DOHH2 (cell line): ENCODE measurements at regions not wholly inside any gene's neighbourhood (a gene's known extent, or its start where the extent isn't known, plus 50 kb on each side); places are given as distances from the start of the nearest gene placed in this dataset.

ENCODE experiments used
- H3F3A ChIP-seq: fragments of 200-600 bp; sonication (generic), shearing (Covaris generic); 2 replicates; pipeline ENCODE4 v1.6.0; 2016; ENCODE audit warnings: antibody characterized with exemption, mild to moderate bottlenecking; ENCODE audit not compliant: control insufficient read depth, insufficient read depth
- H3K27ac ChIP-seq: fragments of 200-600 bp; sonication (generic); 2 replicates; pipeline ENCODE4 v1.5.1; 2014; ENCODE audit warnings: low read depth, mild to moderate bottlenecking, low read length, moderate library complexity
- H3K27me3 ChIP-seq: fragments of 200-600 bp; sonication (generic); 2 replicates; pipeline ENCODE4 v1.6.1; 2014; ENCODE audit warnings: mild to moderate bottlenecking, low read length, mixed read lengths; ENCODE audit not compliant: control insufficient read depth
- H3K36me3 ChIP-seq: fragments of 200-600 bp; sonication (generic); 2 replicates; pipeline ENCODE4 v1.6.1; 2014; ENCODE audit warnings: mild to moderate bottlenecking, low read length, moderate library complexity, mixed read lengths; ENCODE audit not compliant: control insufficient read depth
- H3K4me1 ChIP-seq: fragments of 200-600 bp; sonication (generic); 2 replicates; pipeline ENCODE4 v1.6.1; 2014; ENCODE audit warnings: mild to moderate bottlenecking, low read length, mixed read lengths; ENCODE audit not compliant: control insufficient read depth
- H3K4me2 ChIP-seq: fragments of 200-600 bp; sonication (generic); 2 replicates; pipeline ENCODE4 v1.6.0; 2014; ENCODE audit warnings: mild to moderate bottlenecking, low read length, moderate library complexity
- H3K4me3 ChIP-seq: fragments of 200-600 bp; sonication (generic); 2 replicates; pipeline ENCODE4 v1.5.1; 2014; ENCODE audit warnings: mild to moderate bottlenecking, low read length, mixed read lengths
- H3K79me2 ChIP-seq: fragments of 200-600 bp; sonication (generic); 2 replicates; pipeline ENCODE4 v1.6.1; 2014; ENCODE audit warnings: mild to moderate bottlenecking, low read length, mixed read lengths; ENCODE audit not compliant: control insufficient read depth
- H3K9me2 ChIP-seq: fragments of 200-600 bp; sonication (generic); replicated peaks from 2 replicates; pipeline ENCODE4 v1.6.1; 2014; ENCODE audit warnings: mild to moderate bottlenecking, low read length, mixed read lengths; ENCODE audit not compliant: control insufficient read depth
- H3K9me3 ChIP-seq: fragments of 200-600 bp; sonication (generic); 2 replicates; pipeline ENCODE4 v1.6.1; 2014; ENCODE audit warnings: antibody characterized with exemption, low read length, mixed read lengths; ENCODE audit not compliant: control insufficient read depth, insufficient read depth
- H4K20me1 ChIP-seq: fragments of 200-600 bp; sonication (generic); 2 replicates; pipeline ENCODE4 v1.6.0; 2014; ENCODE audit warnings: low read depth, mild to moderate bottlenecking, antibody characterized with exemption, low read length, moderate library complexity; ENCODE audit not compliant: control insufficient read depth, insufficient read depth
- CTCF ChIP-seq: fragments of 200-600 bp; sonication (generic); IDR thresholded peaks from one replicate; pipeline ENCODE4 v1.5.1; 2014; ENCODE audit warnings: antibody characterized with exemption, mild to moderate bottlenecking, low read depth, low read length; ENCODE audit not compliant: poor library complexity, severe bottlenecking
- EZH2phosphoT487 ChIP-seq: fragments of 200-600 bp; sonication (generic); IDR thresholded peaks from 2 replicates; pipeline ENCODE4 v1.6.1; 2017; ENCODE audit warnings: borderline replicate concordance, mild to moderate bottlenecking, antibody characterized with exemption, low read length, moderate library complexity, mixed read lengths

- TF ChIP-seq CTCF, result no peak
- no peak for TF ChIP-seq EZH2phosphoT487
- Histone ChIP-seq H3K4me3 (no peak overlapping the region), H3F3A (no peaks in the 10 kb centered on the region), H3K36me3 (no peaks in the 10 kb centered on the region), H3K27ac (no peak overlapping the region), H3K79me2 (no peaks in the 10 kb centered on the region), H3K9me2 (no peaks in the 10 kb centered on the region), H3K27me3 (no peaks in the 10 kb centered on the region), H4K20me1 (no peaks in the 10 kb centered on the region), H3K4me2 (no peak overlapping the region), H3K9me3 (no peaks in the 10 kb centered on the region), H3K4me1 (no peaks in the 10 kb centered on the region)
These were observed 176.0 kb upstream of the NRIP1 start for GRCh38 chr21:15240848-15241247.

- Histone ChIP-seq H3K9me2 (no peaks in the 10 kb centered on the region), H3K4me1 (no peaks in the 10 kb centered on the region), H3F3A (no peaks in the 10 kb centered on the region), H3K79me2 (no peaks in the 10 kb centered on the region), H3K9me3 (no peaks in the 10 kb centered on the region), H3K4me3 (no peak overlapping the region), H3K27me3 (no peaks in the 10 kb centered on the region), H3K27ac (no peak overlapping the region), H3K4me2 (no peak overlapping the region), H3K36me3 (no peaks in the 10 kb centered on the region), H4K20me1 (no peaks in the 10 kb centered on the region)
- TF ChIP-seq EZH2phosphoT487 (no peak), CTCF (no peak)
These were observed 177.4 kb upstream of the NRIP1 start for GRCh38 chr21:15241997-15242736.

- no peaks in the 10 kb centered on the region for H3K79me2 ChIP-seq
- no peak overlapping the region for H3K27ac ChIP-seq
- TF ChIP-seq EZH2phosphoT487, result no peak
- no peak for TF ChIP-seq CTCF
- H3K9me2 ChIP-seq, result no peaks in the 10 kb centered on the region
- no peaks in the 10 kb centered on the region for H3F3A ChIP-seq
- H4K20me1 ChIP-seq, result no peaks in the 10 kb centered on the region
- no peak overlapping the region for H3K4me2 ChIP-seq
- no peaks in the 10 kb centered on the region for H3K36me3 ChIP-seq
- no peaks in the 10 kb centered on the region for H3K9me3 ChIP-seq
- no peak overlapping the region for H3K4me3 ChIP-seq
- H3K27me3 ChIP-seq, result no peaks in the 10 kb centered on the region
- no peaks in the 10 kb centered on the region for H3K4me1 ChIP-seq
These were observed 178.1 kb upstream of the NRIP1 start for GRCh38 chr21:15242906-15243305.
